ENCODE measurements at regions not wholly inside any gene's neighbourhood (a gene's known extent, or its start where the extent isn't known, plus 50 kb on each side); places are given as distances from the start of the nearest gene placed in this dataset.

DNA sequence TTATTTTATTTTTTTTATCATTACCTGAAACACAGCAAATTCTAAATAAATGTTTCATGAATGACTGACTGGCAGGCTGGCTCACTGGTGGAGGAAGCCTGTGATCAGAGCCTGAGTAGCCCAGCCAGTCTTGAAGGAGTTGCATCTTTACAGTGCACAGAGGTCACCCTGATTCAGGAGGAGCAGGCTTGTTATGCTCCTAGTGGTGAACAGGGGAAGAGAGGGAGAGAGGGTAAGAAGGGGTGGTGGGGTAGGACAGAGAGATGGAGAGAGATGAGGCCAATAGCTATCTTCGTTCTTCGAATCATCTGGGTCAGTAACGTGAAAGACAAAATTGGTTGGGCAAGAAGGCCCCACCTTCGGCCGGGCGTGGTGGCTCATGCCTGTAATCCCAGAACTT lies 202.6 kb upstream of the MCTP2 start:
- Histone ChIP-seq H2BK5ac (ENCODE audit: low read depth, low read length) (no peak overlapping the region), H3K4me1 (replicated peaks in 1 of 4; ENCODE audit: control insufficient read depth in 3 of 4, insufficient read depth in 4 of 4, low read length in 3 of 4) (no peaks in the 10 kb centered on the region), H2BK15ac (ENCODE audit: low read length) (no peak overlapping the region), H2BK120ac (replicated peaks; ENCODE audit: low read depth, low read length) (no peak overlapping the region), H2BK20ac (ENCODE audit: low read length) (no peak overlapping the region), H4K20me1 (replicated peaks in 1 of 2; ENCODE audit: control insufficient read depth in 1 of 2, insufficient read depth in 2 of 2, low read length in 2 of 2) (no peaks in the 10 kb centered on the region), H2AK5ac (ENCODE audit: low read depth, low read length) (no peak overlapping the region), H4K8ac (ENCODE audit: extremely low read depth, insufficient read depth, low read length) (no peak overlapping the region), H4K91ac (replicated peaks; ENCODE audit: insufficient read length, low read length) (no peak overlapping the region), H3K9me3 (ENCODE audit: insufficient read depth in 2 of 2, low read depth in 1 of 2, low read length in 1 of 2) (no peaks in the 10 kb centered on the region), H3K23ac (ENCODE audit: insufficient read length) (no peak overlapping the region), H3K56ac (replicated peaks; ENCODE audit: insufficient read length, low read depth, low read length) (no peak overlapping the region), H4K5ac (ENCODE audit: insufficient read length, low read depth, low read length) (no peak overlapping the region), H3K79me1 (ENCODE audit: low read depth, low read length) (no peaks in the 10 kb centered on the region), H3K79me2 (ENCODE audit: control insufficient read depth in 1 of 2, insufficient read depth in 2 of 2, low read length in 2 of 2) (no peaks in the 10 kb centered on the region), H3K18ac (ENCODE audit: extremely low read depth, low read length) (no peak overlapping the region), H3K4ac (replicated peaks; ENCODE audit: insufficient read length, low read depth, low read length) (no peak overlapping the region), H3K27ac (ENCODE audit: low read depth, low read length) (no peak overlapping the region), H3K14ac (ENCODE audit: insufficient read length) (no peak overlapping the region), H3K4me2 (ENCODE audit: insufficient read depth in 1 of 2, low read depth in 2 of 2, low read length in 2 of 2) (no peak overlapping the region), H3K36me3 (ENCODE audit: control insufficient read depth in 2 of 4, insufficient read depth in 4 of 4, low read length in 3 of 4) (no peaks in the 10 kb centered on the region), H3K27me3 (replicated peaks in 1 of 4; ENCODE audit: control insufficient read depth in 3 of 4, extremely low read depth in 1 of 4, insufficient read depth in 3 of 4, low read length in 3 of 4) (no peaks in the 10 kb centered on the region), H3K4me3 (ENCODE audit: extremely low read depth in 1 of 4, insufficient read depth in 2 of 4, low read depth in 3 of 4, low read length in 4 of 4) (no peak overlapping the region), H3K9ac (replicated peaks in 1 of 4; ENCODE audit: extremely low read depth in 1 of 4, low read depth in 3 of 4, low read length in 3 of 4) (no peak overlapping the region), H2AFZ (ENCODE audit: low read length) (no peak overlapping the region), H2BK12ac (ENCODE audit: low read depth, low read length) (no peak overlapping the region), H3K23me2 (ENCODE audit: low read depth, low read length) (no peaks in the 10 kb centered on the region)
- 90% methylated on average over 6 of the region's 6 CpGs; no CpG with 5 or more reads in 1 of the 2 experiments for WGBS, 2 experiments (ENCODE audit: extremely low coverage in 1 of 2, insufficient coverage in 1 of 2, insufficient read length in 1 of 2, insufficient replicate concordance in 2 of 2, low coverage in 1 of 2, low lambda C conversion rate in 2 of 2, missing lambda C conversion rate in 1 of 2)
- FAIRE-seq (no peak), DNase-seq (ENCODE audit: low read depth in 1 of 2, low spot score in 2 of 2) (no peak)
- ChIA-PET POLR2A (ENCODE audit: partially characterized antibody) (no interaction called here), CTCF (ENCODE audit: partially characterized antibody) (interaction anchor here (0.6 to 1.5 kb wide), 4 partner anchors 11 to 637 kb away, joined by 3 to 4 read pairs (median 3); no protein-coding TSS in a partner anchor)
- TF ChIP-seq KDM5A (IDR thresholded peaks at IDR 0.05; ENCODE audit: low read length) (no peak), RAD21 (IDR thresholded peaks at IDR 0.05 in 1 of 2, conservative IDR thresholded peaks at IDR 0.05 in 1 of 2; ENCODE audit: low read depth in 2 of 2, low read length in 2 of 2) (peak in 1 of 2 experiments; percentile 32; a peak in 2 of 4 replicates), JUN (IDR thresholded peaks at IDR 0.05; ENCODE audit: low read depth, low read length) (no peak), SP1 (IDR thresholded peaks at IDR 0.05; ENCODE audit: low read depth, low read length) (no peak), NRF1 (IDR thresholded peaks at IDR 0.05; ENCODE audit: low read depth, low read length) (no peak), CTBP2 (IDR thresholded peaks at IDR 0.05; ENCODE audit: borderline replicate concordance, insufficient read depth, insufficient read length, low read length) (no peak), RFX5 (IDR thresholded peaks at IDR 0.05; ENCODE audit: borderline replicate concordance, low read depth, low read length) (no peak)
- TF ChIP-seq, protein P1, sequence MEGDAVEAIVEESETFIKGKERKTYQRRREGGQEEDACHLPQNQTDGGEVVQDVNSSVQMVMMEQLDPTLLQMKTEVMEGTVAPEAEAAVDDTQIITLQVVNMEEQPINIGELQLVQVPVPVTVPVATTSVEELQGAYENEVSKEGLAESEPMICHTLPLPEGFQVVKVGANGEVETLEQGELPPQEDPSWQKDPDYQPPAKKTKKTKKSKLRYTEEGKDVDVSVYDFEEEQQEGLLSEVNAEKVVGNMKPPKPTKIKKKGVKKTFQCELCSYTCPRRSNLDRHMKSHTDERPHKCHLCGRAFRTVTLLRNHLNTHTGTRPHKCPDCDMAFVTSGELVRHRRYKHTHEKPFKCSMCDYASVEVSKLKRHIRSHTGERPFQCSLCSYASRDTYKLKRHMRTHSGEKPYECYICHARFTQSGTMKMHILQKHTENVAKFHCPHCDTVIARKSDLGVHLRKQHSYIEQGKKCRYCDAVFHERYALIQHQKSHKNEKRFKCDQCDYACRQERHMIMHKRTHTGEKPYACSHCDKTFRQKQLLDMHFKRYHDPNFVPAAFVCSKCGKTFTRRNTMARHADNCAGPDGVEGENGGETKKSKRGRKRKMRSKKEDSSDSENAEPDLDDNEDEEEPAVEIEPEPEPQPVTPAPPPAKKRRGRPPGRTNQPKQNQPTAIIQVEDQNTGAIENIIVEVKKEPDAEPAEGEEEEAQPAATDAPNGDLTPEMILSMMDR (IDR thresholded peaks at IDR 0.05; ENCODE audit: control extremely low read depth in 1 of 3, insufficient read depth in 1 of 3, low read depth in 1 of 3, low read length in 3 of 3) = peak; percentile 8 to 38 (median 16); a peak in 3 of 4 replicates

Data from H1 (cell line).